ENCODE measurements at regions not wholly inside any gene's neighbourhood (a gene's known extent, or its start where the extent isn't known, plus 50 kb on each side); places are given as distances from the start of the nearest gene placed in this dataset.
"Not testable (repeated sequence)": the region's sequence is repeated elsewhere in the genome, so short reads cannot be mapped to it uniquely, and the experiment has no call there.

- not testable (repeated sequence) for H3K27ac ChIP-seq (ENCODE audit: low read depth, low read length); H2BK15ac ChIP-seq (replicated peaks; ENCODE audit: low read depth); H3K27me3 ChIP-seq (ENCODE audit: insufficient read depth, low read length, poor library complexity); H4K8ac ChIP-seq (ENCODE audit: low read depth, low read length); H2BK5ac ChIP-seq (ENCODE audit: low read length); H3K4me3 ChIP-seq (ENCODE audit: low read length); H3K4me2 ChIP-seq (ENCODE audit: low read length); H3K79me2 ChIP-seq (ENCODE audit: control insufficient read depth, insufficient read depth, low read length); H4K5ac ChIP-seq (ENCODE audit: low read length); H2AK5ac ChIP-seq (ENCODE audit: low read length); H3K4me1 ChIP-seq (ENCODE audit: control insufficient read depth, low read depth, low read length); H3K36me3 ChIP-seq (ENCODE audit: control insufficient read depth, insufficient read depth, low read length); H3K9ac ChIP-seq (ENCODE audit: low read length); H3K18ac ChIP-seq (ENCODE audit: low read length); H3K79me1 ChIP-seq (ENCODE audit: low read length); H3K23ac ChIP-seq (ENCODE audit: low read length); H2BK120ac ChIP-seq (ENCODE audit: low read depth, low read length); H3K4ac ChIP-seq (ENCODE audit: low read depth, low read length); DNase-seq
- no CpG with 5 or more reads among the region's 38 CpGs for WGBS (ENCODE audit: extremely low coverage, insufficient coverage, low lambda C conversion rate)
- H3K56ac ChIP-seq (ENCODE audit: low read length): peak overlapping the region; percentile 7
These were observed 217.8 kb upstream of the EPHA7 start for GRCh38 chr6:93636987-93637664.

- no peak overlapping the region for H3K56ac ChIP-seq (ENCODE audit: low read length)
- H3K18ac ChIP-seq (ENCODE audit: low read length): no peak overlapping the region
- no peak for DNase-seq
- no peak overlapping the region for H3K4ac ChIP-seq (ENCODE audit: low read depth, low read length)
- H2BK5ac ChIP-seq (ENCODE audit: low read length): no peak overlapping the region
- no peak overlapping the region for H2BK120ac ChIP-seq (ENCODE audit: low read depth, low read length)
- no peaks in the 10 kb centered on the region for H3K79me1 ChIP-seq (ENCODE audit: low read length)
- H3K27me3 ChIP-seq (ENCODE audit: insufficient read depth, low read length, poor library complexity): no peaks in the 10 kb centered on the region
- H3K4me3 ChIP-seq (ENCODE audit: low read length): no peak overlapping the region
- H3K79me2 ChIP-seq (ENCODE audit: control insufficient read depth, insufficient read depth, low read length): no peaks in the 10 kb centered on the region
- no peak overlapping the region for H3K23ac ChIP-seq (ENCODE audit: low read length)
- no peak overlapping the region for H3K4me2 ChIP-seq (ENCODE audit: low read length)
- H2BK15ac ChIP-seq (replicated peaks; ENCODE audit: low read depth): no peak overlapping the region
- no peaks in the 10 kb centered on the region for H3K4me1 ChIP-seq (ENCODE audit: control insufficient read depth, low read depth, low read length)
- H3K27ac ChIP-seq (ENCODE audit: low read depth, low read length): no peak overlapping the region
- no peaks in the 10 kb centered on the region for H3K36me3 ChIP-seq (ENCODE audit: control insufficient read depth, insufficient read depth, low read length)
- WGBS (ENCODE audit: extremely low coverage, insufficient coverage, low lambda C conversion rate): no CpG with 5 or more reads among the region's 3 CpGs
- H4K5ac ChIP-seq (ENCODE audit: low read length): no peak overlapping the region
- no peak overlapping the region for H3K9ac ChIP-seq (ENCODE audit: low read length)
- no peak overlapping the region for H2AK5ac ChIP-seq (ENCODE audit: low read length)
- H4K8ac ChIP-seq (ENCODE audit: low read depth, low read length): no peak overlapping the region
These were observed 205.0 kb upstream of the EPHA7 start for GRCh38 chr6:93624408-93624807.

- no peak overlapping the region for H3K9ac ChIP-seq (ENCODE audit: low read length)
- H2BK15ac ChIP-seq (replicated peaks; ENCODE audit: low read depth): no peak overlapping the region
- no peaks in the 10 kb centered on the region for H3K79me2 ChIP-seq (ENCODE audit: control insufficient read depth, insufficient read depth, low read length)
- no peak overlapping the region for H2BK120ac ChIP-seq (ENCODE audit: low read depth, low read length)
- no peaks in the 10 kb centered on the region for H3K79me1 ChIP-seq (ENCODE audit: low read length)
- H3K4ac ChIP-seq (ENCODE audit: low read depth, low read length): no peak overlapping the region
- no peak overlapping the region for H3K4me3 ChIP-seq (ENCODE audit: low read length)
- no peak overlapping the region for H2BK5ac ChIP-seq (ENCODE audit: low read length)
- no peaks in the 10 kb centered on the region for H3K36me3 ChIP-seq (ENCODE audit: control insufficient read depth, insufficient read depth, low read length)
- WGBS (ENCODE audit: extremely low coverage, insufficient coverage, low lambda C conversion rate): no CpG with 5 or more reads among the region's 1 CpG
- no peak overlapping the region for H3K4me2 ChIP-seq (ENCODE audit: low read length)
- no peak overlapping the region for H4K8ac ChIP-seq (ENCODE audit: low read depth, low read length)
- H3K18ac ChIP-seq (ENCODE audit: low read length): no peak overlapping the region
- H4K5ac ChIP-seq (ENCODE audit: low read length): no peak overlapping the region
- H3K27me3 ChIP-seq (ENCODE audit: insufficient read depth, low read length, poor library complexity): no peaks in the 10 kb centered on the region
- H3K27ac ChIP-seq (ENCODE audit: low read depth, low read length): no peak overlapping the region
- no peaks in the 10 kb centered on the region for H3K4me1 ChIP-seq (ENCODE audit: control insufficient read depth, low read depth, low read length)
- no peak overlapping the region for H3K23ac ChIP-seq (ENCODE audit: low read length)
- no peak overlapping the region for H3K56ac ChIP-seq (ENCODE audit: low read length)
- H2AK5ac ChIP-seq (ENCODE audit: low read length): no peak overlapping the region
- DNase-seq: peak; percentile 8
These were observed 202.1 kb upstream of the EPHA7 start for GRCh38 chr6:93621442-93621841.

- Histone ChIP-seq H3K27me3 (ENCODE audit: insufficient read depth, low read length, poor library complexity) (no peaks in the 10 kb centered on the region), H3K79me1 (ENCODE audit: low read length) (no peaks in the 10 kb centered on the region), H3K4me2 (ENCODE audit: low read length) (no peak overlapping the region), H3K18ac (ENCODE audit: low read length) (no peak overlapping the region), H3K27ac (ENCODE audit: low read depth, low read length) (no peak overlapping the region), H2BK15ac (replicated peaks; ENCODE audit: low read depth) (no peak overlapping the region), H3K36me3 (ENCODE audit: control insufficient read depth, insufficient read depth, low read length) (no peaks in the 10 kb centered on the region), H3K4ac (ENCODE audit: low read depth, low read length) (no peak overlapping the region), H2BK120ac (ENCODE audit: low read depth, low read length) (no peak overlapping the region), H4K8ac (ENCODE audit: low read depth, low read length) (no peak overlapping the region), H3K4me3 (ENCODE audit: low read length) (no peak overlapping the region), H3K4me1 (ENCODE audit: control insufficient read depth, low read depth, low read length) (no peaks in the 10 kb centered on the region), H3K56ac (ENCODE audit: low read length) (no peak overlapping the region), H4K5ac (ENCODE audit: low read length) (no peak overlapping the region), H3K23ac (ENCODE audit: low read length) (no peak overlapping the region), H2AK5ac (ENCODE audit: low read length) (no peak overlapping the region), H3K9ac (ENCODE audit: low read length) (no peak overlapping the region), H2BK5ac (ENCODE audit: low read length) (no peak overlapping the region), H3K79me2 (ENCODE audit: control insufficient read depth, insufficient read depth, low read length) (no peaks in the 10 kb centered on the region)
- no peak for DNase-seq
- no CpG with 5 or more reads among the region's 7 CpGs for WGBS (ENCODE audit: extremely low coverage, insufficient coverage, low lambda C conversion rate)
These were observed 185.6 kb upstream of the EPHA7 start for GRCh38 chr6:93604951-93605350.

- DNase-seq: no peak
- no peak overlapping the region for H3K23ac ChIP-seq (ENCODE audit: low read length)
- H3K4me2 ChIP-seq (ENCODE audit: low read length): no peak overlapping the region
- no peak overlapping the region for H3K4me3 ChIP-seq (ENCODE audit: low read length)
- no peak overlapping the region for H4K5ac ChIP-seq (ENCODE audit: low read length)
- no peaks in the 10 kb centered on the region for H3K27me3 ChIP-seq (ENCODE audit: insufficient read depth, low read length, poor library complexity)
- no peak overlapping the region for H2BK120ac ChIP-seq (ENCODE audit: low read depth, low read length)
- no peak overlapping the region for H2BK15ac ChIP-seq (replicated peaks; ENCODE audit: low read depth)
- H3K9ac ChIP-seq (ENCODE audit: low read length): no peak overlapping the region
- no peaks in the 10 kb centered on the region for H3K79me2 ChIP-seq (ENCODE audit: control insufficient read depth, insufficient read depth, low read length)
- no peak overlapping the region for H3K56ac ChIP-seq (ENCODE audit: low read length)
- no peaks in the 10 kb centered on the region for H3K79me1 ChIP-seq (ENCODE audit: low read length)
- no peaks in the 10 kb centered on the region for H3K4me1 ChIP-seq (ENCODE audit: control insufficient read depth, low read depth, low read length)
- no peak overlapping the region for H4K8ac ChIP-seq (ENCODE audit: low read depth, low read length)
- no peak overlapping the region for H2BK5ac ChIP-seq (ENCODE audit: low read length)
- H3K18ac ChIP-seq (ENCODE audit: low read length): no peak overlapping the region
- no peak overlapping the region for H2AK5ac ChIP-seq (ENCODE audit: low read length)
- H3K36me3 ChIP-seq (ENCODE audit: control insufficient read depth, insufficient read depth, low read length): no peaks in the 10 kb centered on the region
- no peak overlapping the region for H3K4ac ChIP-seq (ENCODE audit: low read depth, low read length)
- no CpG with 5 or more reads among the region's 1 CpG for WGBS (ENCODE audit: extremely low coverage, insufficient coverage, low lambda C conversion rate)
- no peak overlapping the region for H3K27ac ChIP-seq (ENCODE audit: low read depth, low read length)
These were observed 173.1 kb upstream of the EPHA7 start for GRCh38 chr6:93592417-93592816.

GRCh38 chr6:93586306-93586705 is 166.9 kb upstream of the EPHA7 start:
- Histone ChIP-seq H3K79me2 (ENCODE audit: control insufficient read depth, insufficient read depth, low read length) (no peaks in the 10 kb centered on the region), H3K4me1 (ENCODE audit: control insufficient read depth, low read depth, low read length) (no peaks in the 10 kb centered on the region), H4K8ac (ENCODE audit: low read depth, low read length) (no peak overlapping the region), H3K4me3 (ENCODE audit: low read length) (no peak overlapping the region), H3K4ac (ENCODE audit: low read depth, low read length) (no peak overlapping the region), H4K5ac (ENCODE audit: low read length) (no peak overlapping the region), H3K36me3 (ENCODE audit: control insufficient read depth, insufficient read depth, low read length) (no peaks in the 10 kb centered on the region), H3K18ac (ENCODE audit: low read length) (no peak overlapping the region), H3K27ac (ENCODE audit: low read depth, low read length) (no peak overlapping the region), H3K56ac (ENCODE audit: low read length) (no peak overlapping the region), H2AK5ac (ENCODE audit: low read length) (no peak overlapping the region), H3K9ac (ENCODE audit: low read length) (no peak overlapping the region), H3K79me1 (ENCODE audit: low read length) (no peaks in the 10 kb centered on the region), H3K27me3 (ENCODE audit: insufficient read depth, low read length, poor library complexity) (no peaks in the 10 kb centered on the region), H2BK15ac (replicated peaks; ENCODE audit: low read depth) (no peak overlapping the region), H2BK120ac (ENCODE audit: low read depth, low read length) (no peak overlapping the region), H3K4me2 (ENCODE audit: low read length) (no peak overlapping the region), H3K23ac (ENCODE audit: low read length) (no peak overlapping the region), H2BK5ac (ENCODE audit: low read length) (no peak overlapping the region)
- no peak for DNase-seq
- no CpG with 5 or more reads among the region's 1 CpG for WGBS (ENCODE audit: extremely low coverage, insufficient coverage, low lambda C conversion rate)
